Epithelial cell of prostate (primary cell): ENCODE measurements at regions not wholly inside any gene's neighbourhood (a gene's known extent, or its start where the extent isn't known, plus 50 kb on each side); places are given as distances from the start of the nearest gene placed in this dataset.
A peak's percentile ranks its signal among the peaks of the same experiment; 100 is the strongest.

Experiments used
- DNase-seq: peaks from one replicate; pipeline ENCODE4 v3.0.0-alpha.2; 2011; ENCODE audit warnings: low read depth, low spot score
- H3K27ac ChIP-seq: fragments of 450-650 bp; 2 replicates; pipeline ENCODE4 v1.5.1; 2017; ENCODE audit warnings: mild to moderate bottlenecking

- DNase-seq, result no peak
- H3K27ac ChIP-seq, result no peak overlapping the region
Measured at GRCh38 chr17:77001487-77001886, 133.3 kb downstream of the MGAT5B start.

DNA sequence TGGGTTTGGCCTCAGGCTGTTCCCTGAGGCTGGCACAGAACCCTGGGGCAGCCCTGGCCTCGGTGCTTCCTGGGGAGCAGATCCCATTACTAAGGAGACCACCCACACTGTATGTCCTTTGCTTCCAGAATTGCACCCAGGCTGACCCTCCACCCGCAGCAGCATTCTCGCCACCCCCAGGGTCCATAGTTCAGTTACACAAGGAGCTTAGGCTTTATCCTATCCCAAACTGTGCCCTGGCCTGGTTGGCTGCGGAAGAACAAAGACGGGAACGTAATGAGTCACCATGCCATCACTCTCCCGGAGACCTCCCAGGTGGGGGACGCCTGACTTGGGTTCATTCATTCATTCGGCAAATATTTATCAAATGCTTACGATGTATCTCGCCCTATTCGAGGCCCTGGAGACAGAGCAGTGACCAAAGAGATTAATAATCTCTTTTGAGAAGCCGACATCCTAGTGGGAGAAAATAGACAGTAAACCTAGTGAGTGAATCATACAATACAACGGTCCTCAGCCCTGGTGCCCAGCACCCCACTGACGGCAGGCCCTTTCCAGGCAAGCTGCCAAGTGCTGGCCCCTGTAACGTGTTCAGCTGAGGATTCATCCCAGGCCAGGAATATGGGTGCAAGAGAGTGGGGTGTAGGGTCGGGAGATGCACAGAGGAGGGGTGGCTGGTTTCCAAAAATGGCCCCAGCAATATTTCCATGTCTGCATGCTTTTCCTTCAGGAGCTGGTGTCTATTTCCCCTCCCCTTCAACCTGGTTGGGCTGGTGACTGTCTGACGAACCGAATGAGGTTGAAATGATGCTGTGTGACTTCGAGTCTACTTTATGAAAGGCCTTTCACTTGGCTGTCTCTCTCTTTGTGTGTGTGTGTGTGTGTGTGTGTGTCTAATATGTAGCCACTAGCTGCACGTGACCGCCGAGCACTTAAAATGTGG, 134.2 kb downstream of the MGAT5B start:
- peak; percentile 26 for DNase-seq
- H3K27ac ChIP-seq, result no peak overlapping the region

DNA sequence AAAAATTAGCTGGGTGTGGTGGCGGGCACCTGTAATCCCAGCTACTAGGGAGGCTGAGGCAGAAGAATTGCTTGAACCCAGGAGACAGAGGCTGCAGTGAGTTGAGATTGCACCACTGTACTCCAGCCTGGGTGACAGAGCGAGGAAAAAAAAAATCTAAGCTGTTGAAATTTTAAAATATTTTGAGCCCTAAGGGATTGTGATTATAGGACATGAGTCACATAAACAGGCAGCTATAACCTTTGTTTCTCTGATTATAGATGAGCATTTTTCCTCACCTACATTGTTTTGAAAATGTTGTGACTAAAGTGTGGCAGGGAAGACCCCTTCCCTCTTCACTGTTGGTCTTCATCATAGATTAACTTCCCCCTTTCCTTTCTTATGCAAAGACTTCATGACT, 135.5 kb downstream of the MGAT5B start:
- H3K27ac ChIP-seq, result no peak overlapping the region
- DNase-seq, result no peak

DNA sequence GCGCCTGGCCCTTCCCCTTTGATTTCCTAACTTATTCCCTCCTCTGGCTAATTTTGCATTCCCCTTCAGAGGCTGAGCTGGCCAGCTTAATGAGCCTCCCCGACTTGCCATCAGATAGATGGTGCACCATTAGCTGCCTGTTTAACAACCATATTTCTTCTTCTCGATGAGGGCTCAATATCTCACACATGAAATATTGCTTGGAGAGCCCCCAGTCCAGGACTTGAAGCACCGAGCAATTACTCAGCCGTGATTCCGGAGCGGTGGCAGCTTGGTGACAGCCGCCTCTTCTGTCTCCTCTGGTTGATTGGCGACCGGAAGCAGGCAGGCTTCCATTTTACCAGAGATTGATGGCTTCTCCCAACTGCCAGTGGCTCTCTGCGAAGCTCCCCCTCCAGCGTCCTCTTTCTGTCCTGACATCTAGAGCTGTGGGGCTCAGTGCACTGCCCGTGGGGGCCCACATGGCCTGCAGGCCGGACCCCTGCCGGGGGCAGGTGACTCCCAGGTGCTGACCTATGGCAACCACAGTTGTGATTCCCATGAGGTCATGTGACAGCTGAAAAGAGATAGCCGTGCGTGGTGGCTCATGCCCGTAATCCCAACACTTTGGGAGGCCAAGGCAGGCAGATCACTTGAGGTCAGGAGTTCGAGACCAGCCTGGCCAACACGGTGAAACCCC, 133.7 kb upstream of the SEC14L1 start:
- DNase-seq, result no peak
- H3K27ac ChIP-seq, result no peak overlapping the region

DNA sequence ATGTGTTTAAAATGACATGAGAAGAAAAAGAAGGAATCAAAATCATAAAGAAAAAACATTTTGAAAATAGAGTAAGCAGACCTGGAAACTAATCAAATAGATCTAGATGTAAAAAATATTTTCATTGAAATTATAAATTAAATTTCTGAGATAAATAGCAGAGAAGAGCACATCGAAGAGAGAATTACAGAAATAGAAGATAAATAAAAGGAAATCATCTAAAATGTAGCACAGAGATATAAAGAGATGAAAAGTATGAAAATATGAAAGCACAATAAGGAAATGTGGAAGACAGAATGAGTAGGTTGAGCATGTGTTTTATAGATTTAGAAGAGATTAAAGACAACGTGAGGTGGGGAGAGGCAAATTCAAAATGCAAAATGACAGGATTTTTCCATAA, 130.9 kb upstream of the SEC14L1 start:
- no peak overlapping the region for H3K27ac ChIP-seq
- no peak for DNase-seq

DNA sequence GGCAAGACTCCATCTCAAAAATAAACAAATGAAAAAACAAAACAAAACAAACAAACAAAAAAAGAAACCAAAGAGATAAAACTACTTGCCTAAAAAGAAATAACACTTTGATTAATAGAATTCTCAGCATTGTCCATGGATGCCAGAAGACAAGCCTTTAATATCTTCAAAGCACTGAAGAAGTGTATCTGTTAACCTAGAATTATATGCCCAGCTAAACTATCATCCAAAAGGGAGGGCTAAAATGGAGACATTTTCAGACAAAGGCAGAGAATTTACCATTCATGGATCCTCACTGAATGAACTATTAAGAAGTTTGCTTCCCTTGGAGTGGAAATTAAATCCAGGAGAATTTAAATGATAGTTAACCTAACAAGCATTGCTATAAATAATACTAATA, 130.1 kb upstream of the SEC14L1 start:
- no peak overlapping the region for H3K27ac ChIP-seq
- DNase-seq, result no peak

GRCh38 chr17:77011173-77012011, 129.4 kb upstream of the SEC14L1 start:
- H3K27ac ChIP-seq, result no peak overlapping the region
- no peak for DNase-seq

DNA sequence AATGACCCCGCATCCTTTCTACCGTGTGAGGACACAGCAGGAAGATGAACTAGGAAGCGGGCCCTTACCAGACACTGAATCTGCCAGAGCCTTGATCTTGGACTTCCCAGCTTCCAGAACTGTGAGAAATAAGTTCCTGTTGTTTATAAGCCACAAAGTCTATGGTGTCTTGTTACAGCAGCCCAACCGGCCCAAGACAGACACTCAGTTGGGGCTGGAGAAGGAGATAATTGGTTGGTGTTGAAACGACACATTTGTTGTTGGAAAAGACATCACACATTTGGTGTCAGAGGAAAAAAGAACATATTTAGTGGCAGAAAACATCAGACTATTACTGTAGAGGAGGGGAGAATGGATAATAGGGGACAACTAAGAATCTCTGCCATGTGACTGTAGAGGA, 122.3 kb upstream of the SEC14L1 start:
- H3K27ac ChIP-seq, result no peak overlapping the region
- no peak for DNase-seq

DNA sequence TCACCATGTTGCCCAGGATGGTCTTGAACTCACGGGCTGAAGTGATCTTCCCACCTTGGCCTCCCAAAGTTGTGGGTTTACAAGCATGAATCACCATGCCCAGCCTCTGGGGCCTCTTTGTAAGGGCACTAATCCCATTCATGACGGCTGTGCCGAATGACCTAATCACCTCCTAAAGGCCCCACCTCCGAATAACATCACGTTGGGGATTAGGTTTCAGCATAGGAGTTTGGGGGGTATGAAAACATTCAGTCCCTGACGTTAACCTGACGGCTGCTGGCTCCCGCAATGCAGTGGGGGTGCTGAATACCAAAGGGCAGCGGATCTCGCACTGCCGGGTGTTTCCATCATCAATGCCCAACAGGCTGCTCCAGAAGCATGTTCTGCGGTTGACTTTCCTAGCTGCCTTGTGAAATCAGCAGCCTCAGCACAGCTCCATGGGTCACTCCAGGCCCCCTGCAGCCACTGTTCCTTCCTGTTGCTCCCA, 120.8 kb upstream of the SEC14L1 start:
- no peak for DNase-seq
- no peak overlapping the region for H3K27ac ChIP-seq

GRCh38 chr17:77020973-77021372, 119.8 kb upstream of the SEC14L1 start:
- DNase-seq, result no peak
- H3K27ac ChIP-seq, result no peak overlapping the region

DNA sequence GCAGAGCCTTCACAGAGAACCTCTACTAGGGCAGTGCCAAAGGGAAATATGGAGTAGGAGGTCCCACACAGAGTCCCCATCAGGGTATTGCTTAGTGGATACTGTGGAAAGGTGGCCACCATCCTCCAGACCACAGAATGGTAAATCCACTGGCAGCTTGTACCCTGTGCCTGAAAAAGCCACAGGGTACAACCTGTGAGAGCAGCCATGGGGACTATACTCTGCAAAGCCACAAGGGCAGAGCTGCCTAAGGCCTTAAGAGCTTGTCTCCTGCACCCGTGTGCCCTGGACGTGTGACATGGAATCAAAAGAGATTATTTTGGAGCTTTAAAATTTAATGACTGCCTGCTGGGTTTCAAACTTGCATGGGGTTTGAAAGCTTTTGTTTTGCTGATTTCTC, 118.0 kb upstream of the SEC14L1 start:
- H3K27ac ChIP-seq, result no peak overlapping the region
- DNase-seq, result no peak

GRCh38 chr17:77025781-77026180, 115.0 kb upstream of the SEC14L1 start:
- no peak for DNase-seq
- H3K27ac ChIP-seq, result no peak overlapping the region

GRCh38 chr17:77027271-77027889, 113.4 kb upstream of the SEC14L1 start:
- H3K27ac ChIP-seq, result no peak overlapping the region
- DNase-seq, result no peak

DNA sequence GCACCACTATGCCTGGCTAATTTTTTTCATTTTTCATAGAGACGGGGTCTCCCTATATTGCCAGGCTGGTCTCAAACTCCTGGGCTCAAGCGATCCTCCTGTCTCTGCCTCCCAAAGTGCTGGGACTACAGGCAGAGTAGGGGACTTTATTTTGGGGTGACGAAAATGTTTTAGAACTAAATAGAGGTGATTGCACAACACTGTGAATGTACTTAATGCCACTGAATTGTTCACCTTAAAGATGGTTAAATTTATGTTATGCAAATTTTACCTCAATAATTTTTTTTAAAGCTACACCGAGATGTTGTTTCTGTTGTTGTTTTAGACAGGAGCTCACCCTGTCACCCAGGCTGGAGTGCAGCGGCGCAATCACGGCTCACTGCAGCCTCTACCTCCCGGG, 111.9 kb upstream of the SEC14L1 start:
- H3K27ac ChIP-seq, result no peak overlapping the region
- no peak for DNase-seq

DNA sequence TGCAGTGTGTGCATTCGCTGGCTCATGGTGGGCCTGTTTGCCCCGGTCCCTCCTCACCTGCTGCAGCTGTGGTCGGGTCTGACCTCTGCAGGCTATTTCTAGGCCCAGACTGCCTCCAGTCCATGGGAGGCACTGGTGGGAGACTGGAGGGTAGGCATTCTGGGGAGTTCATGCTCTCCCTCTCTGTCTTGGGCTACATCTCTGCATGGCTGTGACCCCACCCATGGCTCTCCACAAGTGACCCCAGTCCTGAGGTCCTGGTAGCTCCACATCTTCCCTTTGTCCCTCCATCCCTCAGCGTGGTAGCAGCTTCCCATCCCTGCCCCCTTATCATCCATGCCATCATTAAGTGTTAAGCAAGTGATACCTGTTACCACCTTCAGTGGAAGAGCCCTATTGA, 107.8 kb upstream of the SEC14L1 start:
- no peak overlapping the region for H3K27ac ChIP-seq
- no peak for DNase-seq

DNA sequence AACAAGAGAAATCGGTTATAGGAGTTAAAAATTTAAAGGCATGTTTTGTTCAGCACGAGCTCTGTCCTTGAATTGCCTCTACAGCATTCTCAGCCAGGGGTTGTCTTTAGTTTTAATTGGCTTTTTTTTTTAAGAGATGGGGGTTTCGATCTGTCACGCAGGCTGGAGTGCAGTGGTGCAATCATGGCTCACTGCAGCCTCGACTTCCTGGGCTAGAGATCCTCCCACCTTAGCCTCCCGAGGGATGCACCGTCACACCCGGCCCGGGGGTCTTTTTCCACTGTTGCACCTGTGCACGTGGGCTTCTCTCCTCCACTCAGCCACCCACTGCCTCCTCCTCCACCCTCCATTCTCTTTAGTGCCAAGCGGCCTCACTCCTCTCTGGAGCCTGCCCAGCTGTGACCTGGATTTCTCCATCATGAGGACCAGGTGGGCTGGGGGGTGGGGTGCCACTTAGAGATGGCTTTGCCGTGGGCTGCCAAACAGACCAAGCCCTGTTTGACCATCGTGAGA, 106.8 kb upstream of the SEC14L1 start:
- H3K27ac ChIP-seq, result no peak overlapping the region
- no peak for DNase-seq

DNA sequence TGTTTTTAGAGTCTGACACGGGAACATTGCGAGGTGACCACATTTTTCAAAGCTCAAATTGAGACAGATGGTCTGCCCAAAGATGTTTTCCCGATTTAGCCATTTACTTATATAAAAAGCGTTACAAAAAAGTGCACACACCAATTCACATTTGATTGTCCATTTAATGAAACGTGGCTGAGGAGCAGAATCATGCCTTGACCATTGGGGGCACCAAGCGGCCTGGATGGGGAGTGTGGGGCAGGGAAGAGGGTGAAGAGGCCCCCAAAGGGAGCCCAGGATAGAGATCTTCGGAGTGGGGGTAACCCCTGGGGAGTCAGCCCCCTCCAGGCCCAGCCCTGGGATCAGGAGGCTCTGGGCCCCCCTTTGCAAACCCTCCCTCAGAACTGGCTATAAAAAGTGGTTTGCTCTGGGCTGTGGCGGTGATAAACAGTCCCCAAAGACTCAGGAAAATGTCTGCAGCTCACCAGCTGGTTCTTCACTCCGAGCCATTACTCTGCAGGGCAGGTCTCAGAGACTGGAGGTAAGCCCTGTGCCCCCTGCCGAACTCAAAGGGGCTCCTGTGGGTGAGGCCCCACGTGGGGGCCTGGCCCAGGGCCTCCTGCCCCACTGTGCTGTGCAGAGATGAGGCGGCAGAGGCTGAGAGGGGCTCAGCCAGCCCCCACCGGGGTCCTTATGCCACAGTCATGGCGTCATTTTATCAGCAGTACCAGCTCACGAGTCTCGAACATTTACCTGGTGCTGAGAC, 105.9 kb upstream of the SEC14L1 start:
- DNase-seq, result no peak
- H3K27ac ChIP-seq, result no peak overlapping the region

DNA sequence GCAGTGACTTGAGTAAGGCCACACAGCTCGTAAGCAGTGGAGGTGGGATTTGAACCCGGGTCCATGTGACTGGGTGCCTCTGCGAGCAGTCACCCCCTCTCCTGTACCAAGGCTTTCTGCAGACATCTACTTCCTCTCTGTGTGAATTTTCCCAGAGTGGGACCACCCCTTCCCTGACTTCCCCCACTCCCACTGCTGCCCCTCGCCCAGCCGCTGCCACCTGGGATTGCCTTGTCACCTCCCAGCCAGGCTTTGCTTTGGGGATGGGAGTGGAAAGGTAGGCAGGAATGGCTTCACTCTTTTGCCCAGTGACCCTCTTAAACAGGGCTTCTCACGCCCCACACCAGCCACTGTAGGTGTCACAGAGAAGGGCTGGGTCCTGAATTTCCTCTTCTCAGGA, 105.2 kb upstream of the SEC14L1 start:
- no peak for DNase-seq
- no peak overlapping the region for H3K27ac ChIP-seq

GRCh38 chr17:77036136-77036840, 104.5 kb upstream of the SEC14L1 start:
- no peak overlapping the region for H3K27ac ChIP-seq
- no peak for DNase-seq
